Thyroid gland (tissue), 4 donors: ENCODE measurements at regions not wholly inside any gene's neighbourhood (a gene's known extent, or its start where the extent isn't known, plus 50 kb on each side); places are given as distances from the start of the nearest gene placed in this dataset.

Experiments used
- POLR2A ChIP-seq, 2 donors: fragments of 450-650 bp; IDR thresholded peaks; one replicate each; pipeline ENCODE4 v1.6.1; 2017; ENCODE audit warnings: antibody characterized with exemption in 2 of 2, mild to moderate bottlenecking in 2 of 2, moderate library complexity in 1 of 2
- TF ChIP-seq, protein P1 (sequence below), 6 experiments: fragments of 200-600 bp in 3 of 6; fragments of 450-650 bp in 3 of 6; sonication (generic) in 3 of 6; IDR thresholded peaks; one replicate each; pipeline ENCODE4 v1.5.1; 2016 to 2019; ENCODE audit warnings: antibody characterized with exemption in 6 of 6, mild to moderate bottlenecking in 2 of 6, inconsistent platforms in 1 of 6, moderate library complexity in 1 of 6

DNA sequence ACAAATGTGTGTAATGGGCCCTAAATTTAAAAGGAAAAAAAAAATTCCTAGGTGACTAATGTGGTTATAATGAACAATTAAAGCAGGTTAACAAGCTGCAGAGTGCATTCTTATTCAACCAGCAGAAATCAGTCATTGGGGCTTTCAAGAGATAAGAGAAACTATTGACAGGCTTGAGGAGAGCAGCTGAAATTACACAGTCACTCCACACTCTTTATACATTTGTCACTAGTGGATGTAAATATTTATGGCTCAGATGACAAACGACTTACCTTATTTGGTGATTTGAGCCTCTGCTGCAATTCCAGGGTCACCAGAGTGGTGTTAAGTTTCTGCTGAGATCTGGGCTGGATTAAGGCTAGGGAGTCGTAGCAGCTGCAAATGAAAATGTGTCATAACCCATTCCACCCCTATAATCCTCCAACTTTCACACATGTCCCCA is 896.3 kb downstream of the TTLL7 start:
- TF ChIP-seq, protein P1, sequence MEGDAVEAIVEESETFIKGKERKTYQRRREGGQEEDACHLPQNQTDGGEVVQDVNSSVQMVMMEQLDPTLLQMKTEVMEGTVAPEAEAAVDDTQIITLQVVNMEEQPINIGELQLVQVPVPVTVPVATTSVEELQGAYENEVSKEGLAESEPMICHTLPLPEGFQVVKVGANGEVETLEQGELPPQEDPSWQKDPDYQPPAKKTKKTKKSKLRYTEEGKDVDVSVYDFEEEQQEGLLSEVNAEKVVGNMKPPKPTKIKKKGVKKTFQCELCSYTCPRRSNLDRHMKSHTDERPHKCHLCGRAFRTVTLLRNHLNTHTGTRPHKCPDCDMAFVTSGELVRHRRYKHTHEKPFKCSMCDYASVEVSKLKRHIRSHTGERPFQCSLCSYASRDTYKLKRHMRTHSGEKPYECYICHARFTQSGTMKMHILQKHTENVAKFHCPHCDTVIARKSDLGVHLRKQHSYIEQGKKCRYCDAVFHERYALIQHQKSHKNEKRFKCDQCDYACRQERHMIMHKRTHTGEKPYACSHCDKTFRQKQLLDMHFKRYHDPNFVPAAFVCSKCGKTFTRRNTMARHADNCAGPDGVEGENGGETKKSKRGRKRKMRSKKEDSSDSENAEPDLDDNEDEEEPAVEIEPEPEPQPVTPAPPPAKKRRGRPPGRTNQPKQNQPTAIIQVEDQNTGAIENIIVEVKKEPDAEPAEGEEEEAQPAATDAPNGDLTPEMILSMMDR (IDR thresholded peaks at IDR 0.05): no peak
- TF ChIP-seq POLR2A (IDR thresholded peaks at IDR 0.05): no peak
